Stimulated activated CD4-positive, alpha-beta T cell treated with anti-CD3 and anti-CD28 coated beads, Interleukin-12 subunit alpha, Interleukin-12 subunit beta, amount 100 ng/mL, for 24 hours (primary cell): ENCODE measurements at regions not wholly inside any gene's neighbourhood (a gene's known extent, or its start where the extent isn't known, plus 50 kb on each side); places are given as distances from the start of the nearest gene placed in this dataset.
"Not testable (repeated sequence)": the region's sequence is repeated elsewhere in the genome, so short reads cannot be mapped to it uniquely, and the experiment has no call there.

Source experiments
- DNase-seq, 2 experiments: peaks; one replicate each; pipeline ENCODE4 v3.0.0-alpha.2; 2020; ENCODE audit warnings: low read depth in 2 of 2

GRCh38 chr17:20681746-20682722 is 102.5 kb downstream of the CDRT15L2 start:
- not testable (repeated sequence) for DNase-seq

- not testable (repeated sequence) for DNase-seq
Observed at GRCh38 chr17:20683651-20684229, 104.2 kb downstream of the CDRT15L2 start.

- DNase-seq, result not testable (repeated sequence)
Observed at GRCh38 chr17:20684975-20685374, 105.5 kb downstream of the CDRT15L2 start.

GRCh38 chr17:20687584-20687983 is 108.1 kb downstream of the CDRT15L2 start:
- not testable (repeated sequence) for DNase-seq

GRCh38 chr17:20689170-20689749 is 109.7 kb downstream of the CDRT15L2 start:
- DNase-seq, result not testable (repeated sequence)

- DNase-seq, result not testable (repeated sequence)
Observed at GRCh38 chr17:20692706-20693105, 113.2 kb downstream of the CDRT15L2 start.

- not testable (repeated sequence) for DNase-seq
Observed at GRCh38 chr17:20695871-20696270, 116.3 kb downstream of the CDRT15L2 start.

GRCh38 chr17:20698463-20699206 is 119.1 kb downstream of the CDRT15L2 start:
- DNase-seq, result not testable (repeated sequence)

- DNase-seq, result not testable (repeated sequence)
Observed at GRCh38 chr17:20700528-20700927, 121.0 kb downstream of the CDRT15L2 start.

- DNase-seq, result not testable (repeated sequence)
Observed at GRCh38 chr17:20701366-20701765, 121.8 kb downstream of the CDRT15L2 start.

GRCh38 chr17:20702692-20703091 is 123.2 kb downstream of the CDRT15L2 start:
- DNase-seq, result no peak

GRCh38 chr17:20703781-20704180 is 124.3 kb downstream of the CDRT15L2 start:
- no peak for DNase-seq

GRCh38 chr17:20705186-20705585 is 125.7 kb downstream of the CDRT15L2 start:
- DNase-seq, result not testable (repeated sequence)

- DNase-seq, result no peak
Observed at GRCh38 chr17:20706751-20707373, 127.3 kb downstream of the CDRT15L2 start.

GRCh38 chr17:20708821-20709220 is 129.3 kb downstream of the CDRT15L2 start:
- DNase-seq, result not testable (repeated sequence)

- DNase-seq, result not testable (repeated sequence)
Observed at GRCh38 chr17:20716481-20716880, 137.0 kb downstream of the CDRT15L2 start.

- DNase-seq, result no peak
Observed at GRCh38 chr17:20721171-20721570, 141.6 kb downstream of the CDRT15L2 start.

- not testable (repeated sequence) for DNase-seq
Observed at GRCh38 chr17:20724391-20724790, 144.9 kb downstream of the CDRT15L2 start.

GRCh38 chr17:20727201-20727600 is 147.7 kb downstream of the CDRT15L2 start:
- not testable (repeated sequence) for DNase-seq

GRCh38 chr17:20728181-20728580 is 148.7 kb downstream of the CDRT15L2 start:
- DNase-seq, result no peak

- DNase-seq, result not testable (repeated sequence)
Observed at GRCh38 chr17:20731131-20731530, 151.6 kb downstream of the CDRT15L2 start.
